GM18907 (cell line): ENCODE measurements at regions not wholly inside any gene's neighbourhood (a gene's known extent, or its start where the extent isn't known, plus 50 kb on each side); places are given as distances from the start of the nearest gene placed in this dataset.

ENCODE experiments used
- ATAC-seq: cut with Tn5 transposase; IDR thresholded peaks from one replicate; pipeline ENCODE4 v1.9.1; 2021; ENCODE audit warnings: mild to moderate bottlenecking, moderate library complexity; ENCODE audit not compliant: unreplicated experiment

GRCh38 chr17:79541056-79541850 is 69.6 kb downstream of the RBFOX3 start:
- no peak for ATAC-seq

GRCh38 chr17:79539944-79540705 is 70.7 kb downstream of the RBFOX3 start:
- no peak for ATAC-seq

GRCh38 chr17:79538291-79538690 is 72.6 kb downstream of the RBFOX3 start:
- no peak for ATAC-seq

GRCh38 chr17:79537686-79538085 is 73.2 kb downstream of the RBFOX3 start:
- ATAC-seq: no peak

DNA sequence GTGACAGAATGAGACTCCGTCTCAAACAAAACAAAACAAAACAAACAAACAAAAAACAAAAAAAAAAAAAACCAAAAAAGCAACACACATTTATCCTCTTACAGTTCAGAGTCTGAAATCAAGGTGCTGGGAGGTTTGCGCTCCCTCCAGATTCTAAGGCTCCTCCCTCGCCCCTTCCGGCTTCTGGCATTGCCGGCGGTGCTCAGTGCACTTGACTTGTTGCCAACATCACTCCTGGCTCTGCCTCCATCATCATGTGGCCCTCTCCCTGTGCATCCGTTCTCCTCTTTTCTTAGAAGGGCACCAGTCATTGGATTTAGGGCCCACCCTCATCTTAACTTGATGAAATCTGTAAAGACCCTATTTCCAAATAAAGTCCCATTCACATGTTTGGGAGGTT is 73.8 kb downstream of the RBFOX3 start:
- ATAC-seq: no peak

GRCh38 chr17:79536212-79536840 is 74.5 kb downstream of the RBFOX3 start:
- ATAC-seq: no peak

DNA sequence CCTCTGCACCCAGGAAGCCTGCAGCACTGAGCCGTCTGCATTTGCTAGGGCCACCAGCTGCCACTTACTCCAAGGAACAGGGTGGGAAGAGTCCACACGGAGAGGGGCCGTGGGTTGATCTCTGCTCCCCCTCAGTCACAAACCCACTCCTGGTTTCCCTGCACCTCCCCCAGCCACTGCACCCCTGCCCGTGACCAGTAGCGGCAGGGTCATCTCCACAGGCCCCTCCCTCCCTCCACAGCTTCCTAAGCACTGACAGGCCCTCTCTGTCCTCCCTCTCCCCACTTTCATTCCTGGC is 75.2 kb downstream of the RBFOX3 start:
- ATAC-seq: no peak

- ATAC-seq: no peak
These were observed 75.8 kb downstream of the RBFOX3 start for GRCh38 chr17:79534851-79535727.

- ATAC-seq: no peak
These were observed 76.7 kb downstream of the RBFOX3 start for GRCh38 chr17:79534111-79534510.

DNA sequence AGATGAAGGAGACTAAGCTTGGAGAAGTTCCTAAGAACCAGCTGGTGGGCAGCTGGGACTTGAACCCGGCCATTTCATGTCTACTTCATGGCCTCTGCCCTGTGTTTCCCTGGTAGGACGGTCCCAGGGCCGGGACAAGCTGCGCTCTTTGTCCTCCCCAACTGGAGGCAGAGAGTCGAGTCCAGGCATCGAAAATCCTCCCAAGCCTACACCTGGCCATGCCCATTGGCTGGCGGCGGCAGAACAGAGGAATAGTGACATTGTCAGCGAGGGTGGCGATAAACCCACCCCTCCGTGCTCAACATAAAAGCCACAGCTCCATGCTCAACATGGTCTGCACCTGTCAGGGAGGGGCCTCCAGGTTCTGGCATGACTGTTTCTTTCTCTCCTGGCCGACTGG is 77.7 kb downstream of the RBFOX3 start:
- ATAC-seq: no peak

- ATAC-seq: no peak
These were observed 78.6 kb downstream of the RBFOX3 start for GRCh38 chr17:79532107-79532790.

- ATAC-seq: no peak
These were observed 79.4 kb downstream of the RBFOX3 start for GRCh38 chr17:79531191-79532095.

DNA sequence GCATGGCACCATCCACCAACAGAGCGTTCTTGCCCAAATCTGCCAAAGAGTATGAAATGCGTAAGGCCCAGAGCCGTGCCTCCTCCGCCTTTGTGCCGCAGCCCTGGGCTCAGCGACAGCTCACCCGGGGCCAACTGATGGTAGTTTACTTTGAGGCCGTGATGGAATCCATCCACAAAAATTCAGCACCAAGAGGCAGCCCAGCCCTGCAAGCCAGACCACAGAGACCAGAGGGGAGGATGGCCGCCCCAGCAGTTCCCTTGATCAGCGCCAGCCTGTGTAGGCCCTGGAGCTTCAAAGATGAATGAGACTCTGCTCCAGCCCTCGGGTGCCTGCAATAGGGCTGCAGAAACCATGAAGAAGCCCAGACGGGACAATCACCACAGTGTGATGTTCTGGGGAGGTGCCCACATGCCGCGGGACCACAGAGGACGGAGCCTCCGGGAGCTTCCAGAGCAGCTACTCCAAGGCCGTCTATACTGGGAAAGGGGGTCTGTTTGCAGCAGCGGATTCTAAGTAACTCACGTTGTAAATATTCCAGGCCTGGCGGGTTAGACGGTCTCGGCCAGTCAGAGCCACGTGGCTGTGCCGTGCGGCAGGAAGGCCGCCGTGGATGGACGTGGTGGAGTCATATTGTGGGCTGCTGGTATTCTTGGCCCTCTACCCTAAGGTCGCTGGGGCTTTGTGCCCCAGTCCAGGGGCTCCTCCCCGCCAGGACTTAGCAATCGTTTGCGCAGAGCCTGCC is 80.3 kb downstream of the RBFOX3 start:
- ATAC-seq: no peak

GRCh38 chr17:79529661-79530081 is 81.2 kb downstream of the RBFOX3 start:
- ATAC-seq: no peak

- no peak for ATAC-seq
These were observed 82.2 kb downstream of the RBFOX3 start for GRCh38 chr17:79528592-79529125.

DNA sequence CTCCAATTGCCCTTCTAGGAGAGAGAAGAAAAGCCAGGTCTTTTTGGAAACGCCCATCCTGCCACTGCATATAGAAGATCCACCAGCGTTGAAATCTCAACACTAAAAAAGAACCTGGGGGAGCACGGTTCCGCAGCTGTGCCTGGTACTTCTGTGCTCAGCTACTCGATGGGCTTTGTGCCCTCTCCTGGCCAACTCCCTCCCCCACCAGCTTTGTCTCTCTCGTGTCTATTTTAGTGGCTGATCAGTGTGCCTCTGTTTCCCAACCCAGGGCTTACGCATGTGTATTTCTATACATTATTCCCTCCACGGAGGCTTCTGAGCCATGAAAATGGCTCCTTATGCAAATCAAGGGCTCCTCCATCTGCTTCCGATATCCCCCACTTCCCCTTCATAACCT is 83.5 kb downstream of the RBFOX3 start:
- ATAC-seq: no peak

DNA sequence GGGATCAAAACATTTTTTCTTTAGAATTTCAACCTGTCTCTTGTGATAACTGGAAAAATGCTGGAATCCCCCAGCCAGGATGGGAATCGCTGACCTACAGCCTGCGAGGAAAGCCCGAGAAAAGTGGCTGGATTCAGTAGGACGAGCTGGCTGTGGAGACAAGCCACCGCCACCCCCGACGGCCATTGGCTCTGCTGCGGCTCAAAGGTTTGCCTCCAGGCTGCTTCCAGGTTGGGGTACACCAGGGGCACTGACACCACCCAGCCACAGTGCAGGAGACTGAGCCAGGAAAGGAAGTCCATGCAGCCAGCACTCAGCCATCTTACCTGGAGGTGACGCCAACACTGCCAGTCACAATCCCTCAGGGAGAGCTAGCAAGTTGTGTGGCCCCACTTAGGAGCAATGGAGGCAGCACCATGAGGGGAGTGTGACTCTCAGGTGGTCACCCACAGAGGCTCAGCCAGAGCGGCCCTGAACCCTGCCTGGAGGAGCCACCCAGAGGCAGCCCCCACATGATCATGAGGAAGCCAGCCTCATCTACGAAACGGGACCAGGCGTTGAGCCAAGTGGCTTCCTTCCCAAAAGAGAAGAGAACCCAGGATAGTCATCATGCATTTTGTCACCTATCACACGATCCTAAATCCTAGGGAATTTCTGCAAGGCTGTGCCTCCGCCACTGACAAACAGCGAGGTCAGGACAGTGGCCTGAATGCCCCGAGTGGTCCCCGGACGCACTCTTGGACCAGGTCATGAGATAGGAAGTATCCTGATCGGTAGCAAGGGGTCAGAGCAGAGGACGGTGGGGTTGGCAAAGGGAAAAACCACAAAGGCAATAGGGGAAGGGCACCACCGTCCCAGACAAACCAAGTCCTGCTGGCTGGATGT is 84.8 kb downstream of the RBFOX3 start:
- no peak for ATAC-seq
